HG03095 (cell line): ENCODE measurements at regions not wholly inside any gene's neighbourhood (a gene's known extent, or its start where the extent isn't known, plus 50 kb on each side); places are given as distances from the start of the nearest gene placed in this dataset.
"Not testable (repeated sequence)": the region's sequence is repeated elsewhere in the genome, so short reads cannot be mapped to it uniquely, and the experiment has no call there.

Experiments used
- ATAC-seq: cut with Tn5 transposase; IDR thresholded peaks from one replicate; pipeline ENCODE4 v1.9.1; 2021; ENCODE audit warnings: moderate library complexity; ENCODE audit not compliant: unreplicated experiment

- ATAC-seq = no peak
These were observed 650.1 kb upstream of the GHITM start for GRCh38 chr10:83489161-83489560.

GRCh38 chr10:83492004-83492403 is 647.3 kb upstream of the GHITM start:
- no peak for ATAC-seq

GRCh38 chr10:83512681-83513080 is 626.6 kb upstream of the GHITM start:
- ATAC-seq = no peak

DNA sequence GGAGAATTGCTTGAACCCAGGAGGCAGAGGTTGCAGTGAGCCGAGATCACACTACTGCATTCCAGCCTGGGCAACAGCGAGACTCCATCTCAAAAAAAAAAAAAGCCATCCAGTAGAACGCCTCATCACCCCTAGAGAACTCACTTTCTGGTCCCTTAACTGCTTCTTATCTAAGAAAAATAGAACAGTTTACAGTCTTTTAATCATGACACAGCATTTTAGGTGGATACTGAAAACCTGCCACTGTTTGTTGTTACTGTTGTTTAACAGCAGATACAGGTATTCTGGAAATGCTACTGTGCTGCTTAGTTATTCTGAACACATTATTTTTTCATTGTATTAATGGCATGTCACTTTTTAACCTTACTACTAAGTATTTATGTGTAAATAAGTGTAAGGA is 624.3 kb upstream of the GHITM start:
- no peak for ATAC-seq

- ATAC-seq = no peak
These were observed 622.5 kb upstream of the GHITM start for GRCh38 chr10:83516788-83517187.

DNA sequence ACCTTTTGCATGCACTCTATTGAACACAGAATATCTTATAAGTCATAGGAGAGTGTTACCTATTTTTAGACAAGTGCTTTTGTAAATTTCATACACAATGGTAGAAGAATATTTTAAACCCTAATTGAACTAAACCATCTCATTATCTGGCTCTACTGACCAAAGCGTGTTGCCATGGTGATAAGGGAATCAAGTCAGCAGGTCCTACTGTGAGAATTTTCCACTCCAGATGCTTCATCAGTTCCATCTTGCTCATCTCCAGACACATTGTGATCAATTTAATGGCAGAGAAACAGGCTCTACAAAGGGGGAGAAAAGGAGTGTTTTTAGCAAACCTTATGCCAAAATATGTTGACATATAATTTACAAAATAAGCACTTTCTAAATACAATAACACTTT is 621.9 kb upstream of the GHITM start:
- no peak for ATAC-seq

- no peak for ATAC-seq
These were observed 620.5 kb upstream of the GHITM start for GRCh38 chr10:83518779-83519178.

GRCh38 chr10:83520386-83520785 is 618.9 kb upstream of the GHITM start:
- ATAC-seq = not testable (repeated sequence)

DNA sequence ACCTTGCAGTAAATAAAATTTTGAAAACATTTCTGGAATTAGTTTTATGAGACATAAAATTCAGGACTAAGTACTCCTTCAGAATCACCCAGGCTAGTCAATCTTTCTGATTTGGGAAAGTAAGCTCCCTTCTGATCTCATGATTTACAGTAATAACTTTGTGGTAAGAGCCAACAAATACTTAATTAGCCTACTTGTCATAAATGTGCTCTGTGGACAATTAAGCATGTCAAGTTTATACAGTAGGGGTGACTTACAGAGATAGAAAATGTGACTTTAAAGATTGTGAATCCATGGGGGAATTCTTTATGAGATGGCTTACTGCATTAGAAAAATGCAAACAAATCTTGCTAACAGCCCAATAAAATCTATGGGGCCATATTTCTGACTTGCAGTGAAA is 616.9 kb upstream of the GHITM start:
- ATAC-seq = no peak

DNA sequence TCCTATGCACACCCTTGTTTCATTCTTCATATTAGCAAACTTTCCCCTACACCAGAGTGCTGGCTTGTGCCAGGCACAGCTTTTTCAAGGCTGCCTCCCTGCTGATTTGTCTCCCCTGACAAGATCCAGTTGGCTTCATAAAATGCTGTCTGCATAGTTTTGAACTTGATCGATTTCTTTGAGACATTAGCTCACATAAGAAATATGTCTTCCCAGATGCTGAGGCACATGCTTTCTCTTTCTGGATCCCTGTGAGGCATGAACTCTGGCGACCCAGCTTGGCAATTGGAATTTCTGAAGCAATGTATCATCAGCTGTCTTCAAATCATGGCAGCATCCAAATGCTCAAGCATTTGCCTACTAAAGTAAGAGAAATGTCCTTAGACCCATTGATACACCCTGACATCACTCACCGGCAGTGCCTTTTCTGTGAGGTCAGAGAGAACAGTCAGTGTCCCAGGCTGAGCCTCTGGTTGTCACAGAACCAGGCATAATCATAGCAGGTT is 616.4 kb upstream of the GHITM start:
- no peak for ATAC-seq

DNA sequence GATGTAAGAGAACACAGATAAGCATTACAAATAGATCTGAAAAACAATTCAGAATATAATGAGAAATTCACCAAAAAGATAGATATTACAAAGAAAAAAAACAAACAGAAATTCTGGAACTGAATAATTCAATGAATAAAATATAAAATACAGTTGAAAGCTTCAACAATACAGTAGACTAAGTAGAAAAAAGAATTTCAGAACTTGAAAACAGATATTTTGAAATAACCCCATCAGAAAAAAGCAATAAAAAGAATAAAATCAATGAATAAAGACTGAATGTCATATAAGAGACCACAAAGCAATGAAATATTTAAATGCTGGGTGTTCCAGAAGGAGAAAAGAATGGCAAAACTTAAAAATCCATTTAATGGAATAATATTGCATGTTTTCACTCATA is 611.4 kb upstream of the GHITM start:
- ATAC-seq = no peak

GRCh38 chr10:83533290-83533689 is 606.0 kb upstream of the GHITM start:
- no peak for ATAC-seq

- no peak for ATAC-seq
These were observed 602.9 kb upstream of the GHITM start for GRCh38 chr10:83536426-83536825.

- ATAC-seq = no peak
These were observed 601.3 kb upstream of the GHITM start for GRCh38 chr10:83538047-83538446.

DNA sequence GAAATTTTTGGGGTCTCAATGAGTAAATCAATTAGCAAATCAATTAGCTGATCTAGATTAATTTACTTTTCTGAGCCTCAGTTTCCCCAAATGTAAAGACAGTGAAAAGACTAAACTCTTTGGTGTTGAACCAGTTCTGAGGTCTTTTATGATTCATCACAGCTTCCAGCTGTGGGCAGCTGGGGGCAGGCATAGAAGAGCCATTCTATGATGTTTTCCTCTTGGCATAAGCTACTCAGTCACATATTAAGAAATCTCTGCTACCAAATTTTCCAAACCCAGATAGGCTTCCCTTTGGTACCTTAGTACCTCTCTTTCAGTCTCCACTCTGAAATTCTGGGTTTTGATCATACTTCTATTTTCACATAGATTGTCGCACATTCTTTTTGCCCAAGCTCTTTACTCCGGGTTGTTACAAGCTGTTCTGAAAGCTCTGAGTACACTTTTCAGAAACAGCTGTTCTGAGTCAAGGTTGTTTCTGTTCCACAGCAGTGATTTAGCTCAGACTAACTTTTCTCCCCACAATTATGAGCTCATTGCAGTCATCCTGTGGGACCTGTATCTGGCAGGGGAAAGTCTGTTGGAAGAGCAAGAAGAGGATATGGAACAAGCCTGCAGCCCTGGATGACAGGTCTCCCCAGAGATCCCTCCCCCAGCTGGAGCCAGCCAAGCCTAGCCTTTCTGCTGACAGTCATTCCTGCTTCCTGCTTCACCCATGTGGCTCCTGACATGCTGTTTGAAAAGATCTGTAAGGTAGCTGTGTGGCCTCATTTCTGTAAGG is 599.6 kb upstream of the GHITM start:
- ATAC-seq = peak; percentile 61

- no peak for ATAC-seq
These were observed 598.3 kb upstream of the GHITM start for GRCh38 chr10:83541046-83541445.

- peak; percentile 36 for ATAC-seq
These were observed 596.4 kb upstream of the GHITM start for GRCh38 chr10:83542774-83543411.

DNA sequence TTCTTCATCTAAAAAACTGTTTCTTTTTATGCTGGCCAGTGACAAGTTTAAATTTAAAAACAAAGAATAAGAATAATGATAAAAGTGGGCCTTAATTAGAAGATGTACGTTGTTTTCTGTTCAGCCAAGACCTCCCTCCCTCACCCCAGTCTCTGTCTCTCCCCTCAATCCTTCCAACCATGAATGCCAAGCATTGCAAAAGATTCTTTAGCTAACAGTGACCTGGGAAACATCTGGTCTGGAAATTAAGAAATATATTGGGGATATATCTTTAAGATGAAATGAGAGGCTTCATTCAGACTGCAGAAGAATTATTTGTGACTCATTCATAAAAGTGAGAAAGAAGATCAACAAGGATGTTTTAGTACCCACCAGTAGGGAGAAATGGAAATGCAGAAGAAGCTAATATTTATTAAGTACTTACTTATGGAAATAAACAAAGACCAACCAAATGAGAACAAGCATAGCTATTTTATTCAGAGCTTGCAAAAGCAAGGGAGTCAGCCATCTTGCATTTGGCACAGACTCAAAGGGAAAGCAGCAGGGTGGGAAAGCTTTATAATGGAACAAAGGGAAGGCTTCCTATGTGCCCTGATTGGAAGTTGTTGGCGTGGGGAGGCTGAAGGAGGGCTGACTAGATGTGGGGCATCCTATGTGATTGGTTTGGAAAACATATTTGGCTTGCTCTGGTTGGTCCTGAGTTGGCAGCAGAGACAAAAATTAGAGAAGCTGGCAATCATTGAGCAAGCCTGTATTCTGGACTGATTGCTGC is 595.4 kb upstream of the GHITM start:
- ATAC-seq = no peak

DNA sequence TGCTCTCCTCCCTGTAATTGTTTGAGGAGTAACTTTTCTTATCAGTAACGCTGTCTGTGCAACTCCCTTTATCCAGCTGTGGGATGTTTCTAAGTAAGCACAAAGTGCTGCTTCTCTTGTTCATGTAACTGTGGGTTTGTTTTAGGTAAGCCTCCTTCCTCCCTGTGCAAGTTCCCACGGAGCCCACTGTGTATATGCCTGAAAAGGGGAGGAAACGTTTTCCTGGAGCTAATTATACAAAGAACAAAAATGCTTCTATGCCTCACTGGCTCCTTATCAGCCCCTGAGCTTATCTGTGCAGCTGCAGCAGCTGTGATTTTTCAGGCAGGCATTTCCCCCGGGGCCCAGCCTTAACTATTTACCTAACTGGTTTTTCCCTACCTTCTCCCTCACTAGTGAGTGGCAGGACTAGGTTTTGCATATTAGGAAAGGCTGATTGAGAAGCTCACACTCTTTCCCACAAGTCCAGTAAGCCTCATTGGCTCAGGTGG is 593.4 kb upstream of the GHITM start:
- no peak for ATAC-seq

DNA sequence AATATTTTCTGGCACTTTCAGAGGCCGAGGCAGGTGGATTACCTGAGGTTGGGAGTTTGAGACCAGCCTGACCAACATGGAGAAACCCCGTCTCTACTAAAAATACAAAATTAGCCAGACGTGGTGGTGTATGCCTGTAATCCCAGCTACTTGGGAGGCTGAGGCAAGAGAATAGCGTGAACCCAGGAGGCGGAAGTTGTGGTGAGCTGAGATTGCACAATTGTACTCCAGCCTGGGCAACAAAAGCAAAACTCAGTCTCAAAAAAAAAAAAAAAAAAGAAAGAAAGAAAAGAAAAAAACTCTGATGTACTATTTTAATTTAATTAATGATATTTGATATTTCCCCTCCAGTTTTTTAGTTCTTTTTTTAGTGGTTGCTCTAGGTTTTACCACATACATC is 588.1 kb upstream of the GHITM start:
- ATAC-seq = not testable (repeated sequence)

DNA sequence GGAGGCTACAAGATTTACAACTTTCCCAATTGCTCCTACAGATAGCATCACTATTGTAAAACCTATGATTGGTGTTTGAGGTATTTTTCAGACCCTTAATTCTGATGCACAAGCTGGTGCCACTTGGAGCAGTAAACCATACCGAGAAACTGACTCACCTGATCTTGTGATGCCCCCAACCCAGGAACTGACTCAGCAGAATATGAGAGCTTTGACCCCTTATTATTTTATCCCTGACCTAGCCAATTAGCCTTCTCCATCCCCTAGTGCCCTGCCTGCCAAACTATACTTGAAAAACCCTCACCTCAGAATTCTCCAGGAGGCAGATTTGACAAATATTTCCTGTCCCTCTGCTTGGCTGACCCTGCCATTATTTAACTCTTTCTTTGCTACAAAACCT is 585.9 kb upstream of the GHITM start:
- no peak for ATAC-seq

DNA sequence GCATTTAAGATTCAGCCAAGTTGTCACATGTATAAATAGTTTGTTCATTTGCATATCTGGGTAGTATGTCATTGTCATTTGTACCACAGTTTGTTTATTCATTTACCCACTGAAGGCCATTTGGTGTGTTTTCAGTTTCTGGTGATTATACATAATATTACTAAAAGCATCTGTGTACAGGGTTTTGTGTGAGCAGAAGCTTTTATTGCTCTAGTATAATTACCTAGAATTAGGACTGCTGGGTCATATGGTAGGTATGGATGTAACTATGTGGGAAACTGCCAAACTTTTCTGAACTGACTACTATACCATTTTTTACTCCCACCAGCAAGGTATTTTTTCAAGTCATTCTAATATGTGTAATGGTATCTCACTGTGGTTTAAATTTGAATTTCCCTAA is 584.0 kb upstream of the GHITM start:
- ATAC-seq = no peak
